Chondrocyte (in vitro differentiated cells): ENCODE measurements at regions not wholly inside any gene's neighbourhood (a gene's known extent, or its start where the extent isn't known, plus 50 kb on each side); places are given as distances from the start of the nearest gene placed in this dataset.

Experiments
- DNase-seq: peaks from one replicate; pipeline ENCODE4 v3.0.0; 2021; ENCODE audit warnings: mixed read lengths, low spot score
- H3K27ac Mint-ChIP-seq: one replicate; pipeline ENCODE4 v1.8.0; 2021; ENCODE audit warnings: mild to moderate bottlenecking, moderate library complexity, mixed read lengths; ENCODE audit not compliant: unreplicated experiment
- H3K27me3 Mint-ChIP-seq: 2 replicates; pipeline ENCODE4 v1.8.0; 2021; ENCODE audit warnings: low read depth, mixed read lengths
- H3K36me3 Mint-ChIP-seq: 2 replicates; pipeline ENCODE4 v1.8.0; 2021; ENCODE audit warnings: low read depth, mixed read lengths
- H3K4me1 Mint-ChIP-seq: 2 replicates; pipeline ENCODE4 v1.8.0; 2021; ENCODE audit warnings: low read depth, mild to moderate bottlenecking, mixed read lengths
- H3K4me3 Mint-ChIP-seq: one replicate; pipeline ENCODE4 v1.8.0; 2021; ENCODE audit warnings: mild to moderate bottlenecking, moderate library complexity, mixed read lengths; ENCODE audit not compliant: unreplicated experiment
- H3K9me3 Mint-ChIP-seq: 2 replicates; pipeline ENCODE4 v1.8.0; 2021; ENCODE audit warnings: low read depth, mixed read lengths
- CTCF ChIP-seq: fragments of 200-600 bp; sonication (generic); IDR thresholded peaks from 2 replicates; pipeline ENCODE4 v1.5.0; 2021; ENCODE audit warnings: antibody characterized with exemption, mild to moderate bottlenecking, moderate library complexity

DNA sequence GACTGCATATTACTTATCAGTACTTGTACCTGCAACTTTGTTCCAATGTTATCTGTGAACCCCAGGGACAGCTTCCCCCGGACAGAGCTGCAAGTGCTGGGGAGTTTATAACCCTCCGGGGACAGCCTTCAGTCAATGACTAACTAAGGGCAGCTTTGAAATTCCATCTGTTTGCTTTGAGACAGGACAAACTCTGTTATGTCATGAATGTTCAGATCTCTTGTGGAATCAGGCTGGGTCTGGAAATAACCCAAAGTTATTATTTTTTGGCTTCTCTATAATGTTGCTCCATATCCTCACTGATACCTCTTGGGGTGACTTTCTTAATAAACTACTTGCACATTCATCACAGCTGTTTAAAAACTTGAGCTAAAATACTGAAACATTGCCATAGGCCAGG is 617.5 kb upstream of the TLE4 start:
- no peak overlapping the region for H3K4me3 Mint-ChIP-seq

DNA sequence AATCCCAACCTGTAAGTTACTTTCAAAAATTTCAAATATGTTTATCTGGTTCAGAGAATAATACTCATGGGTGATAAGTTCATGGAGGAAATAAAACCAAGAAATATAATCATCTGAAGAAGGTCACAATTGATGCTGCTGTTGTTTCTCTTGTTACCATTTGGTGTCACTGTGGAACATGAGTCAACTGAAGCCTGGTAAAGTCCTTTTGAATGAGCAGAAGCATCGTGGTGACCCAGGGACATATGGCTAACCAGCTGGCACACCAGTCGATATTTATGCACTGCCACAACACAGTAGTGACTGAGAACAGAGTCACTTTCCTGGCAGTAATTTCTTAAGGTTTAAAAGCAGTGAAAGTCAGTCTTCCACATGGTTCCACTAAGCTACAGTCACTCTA is 612.9 kb upstream of the TLE4 start:
- H3K27me3 Mint-ChIP-seq = no peaks in the 10 kb centered on the region
- peak; percentile 40 for TF ChIP-seq CTCF
- H3K4me1 Mint-ChIP-seq = peaks cover 10% of the 10 kb centered on the region
- DNase-seq = no peak
- no peaks in the 10 kb centered on the region for H3K36me3 Mint-ChIP-seq
- H3K9me3 Mint-ChIP-seq = peaks cover 17% of the 10 kb centered on the region
- H3K27ac Mint-ChIP-seq = no peak overlapping the region
- H3K4me3 Mint-ChIP-seq = no peak overlapping the region

More for the DNA sequence above, 617.5 kb upstream of the TLE4 start:
- no peak for DNase-seq
- Mint-ChIP-seq H3K36me3 (peaks cover 2% of the 10 kb centered on the region), H3K4me1 (peaks cover 24% of the 10 kb centered on the region), H3K27me3 (no peaks in the 10 kb centered on the region), H3K9me3 (peaks cover 13% of the 10 kb centered on the region), H3K27ac (no peak overlapping the region)
- TF ChIP-seq CTCF = no peak

DNA sequence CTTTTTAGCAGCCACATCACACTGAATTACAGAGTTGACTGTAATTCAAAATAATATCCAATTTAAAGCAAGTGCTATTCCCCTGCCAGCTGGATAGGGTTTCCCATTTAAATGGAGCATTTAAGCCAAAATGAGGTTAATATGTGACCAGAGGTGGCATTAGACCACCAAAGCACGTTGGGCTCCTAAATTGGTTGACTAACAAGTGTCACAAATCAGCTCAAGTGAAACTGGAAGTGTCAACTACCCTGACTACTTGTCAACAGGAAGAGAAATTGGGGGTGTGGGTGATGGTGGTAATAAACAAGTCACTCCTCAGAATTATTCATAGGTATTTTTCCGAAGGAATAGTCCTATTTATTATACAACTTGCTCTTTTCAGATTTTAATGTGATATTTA is 609.6 kb upstream of the TLE4 start:
- no peaks in the 10 kb centered on the region for H3K27me3 Mint-ChIP-seq
- H3K4me1 Mint-ChIP-seq = no peaks in the 10 kb centered on the region
- H3K27ac Mint-ChIP-seq = no peak overlapping the region
- H3K4me3 Mint-ChIP-seq = no peak overlapping the region
- no peak for DNase-seq
- H3K36me3 Mint-ChIP-seq = no peaks in the 10 kb centered on the region
- H3K9me3 Mint-ChIP-seq = peaks cover 17% of the 10 kb centered on the region
- TF ChIP-seq CTCF = no peak

DNA sequence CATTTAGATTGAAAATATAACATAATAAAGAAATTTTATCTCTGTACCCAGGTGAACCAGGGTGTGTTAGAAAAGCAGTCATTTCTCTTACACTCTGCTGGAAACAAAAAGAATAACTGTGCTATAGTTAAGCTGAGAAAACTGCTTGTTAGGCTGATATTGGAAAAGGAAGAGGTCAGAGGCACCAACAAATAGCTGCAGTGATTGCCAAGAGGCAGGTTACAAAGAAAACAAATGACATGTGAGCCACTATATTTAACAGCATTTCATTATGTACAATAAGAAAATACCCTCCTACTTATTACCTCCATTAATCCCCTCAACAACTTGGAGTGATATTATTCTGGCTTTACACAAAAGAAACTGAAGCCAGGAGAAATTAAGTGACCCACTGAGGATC is 607.9 kb upstream of the TLE4 start:
- no peak for TF ChIP-seq CTCF
- no peaks in the 10 kb centered on the region for H3K4me1 Mint-ChIP-seq
- peaks cover 11% of the 10 kb centered on the region for H3K9me3 Mint-ChIP-seq
- DNase-seq = no peak
- no peaks in the 10 kb centered on the region for H3K36me3 Mint-ChIP-seq
- no peaks in the 10 kb centered on the region for H3K27me3 Mint-ChIP-seq
- H3K27ac Mint-ChIP-seq = no peak overlapping the region
- no peak overlapping the region for H3K4me3 Mint-ChIP-seq

DNA sequence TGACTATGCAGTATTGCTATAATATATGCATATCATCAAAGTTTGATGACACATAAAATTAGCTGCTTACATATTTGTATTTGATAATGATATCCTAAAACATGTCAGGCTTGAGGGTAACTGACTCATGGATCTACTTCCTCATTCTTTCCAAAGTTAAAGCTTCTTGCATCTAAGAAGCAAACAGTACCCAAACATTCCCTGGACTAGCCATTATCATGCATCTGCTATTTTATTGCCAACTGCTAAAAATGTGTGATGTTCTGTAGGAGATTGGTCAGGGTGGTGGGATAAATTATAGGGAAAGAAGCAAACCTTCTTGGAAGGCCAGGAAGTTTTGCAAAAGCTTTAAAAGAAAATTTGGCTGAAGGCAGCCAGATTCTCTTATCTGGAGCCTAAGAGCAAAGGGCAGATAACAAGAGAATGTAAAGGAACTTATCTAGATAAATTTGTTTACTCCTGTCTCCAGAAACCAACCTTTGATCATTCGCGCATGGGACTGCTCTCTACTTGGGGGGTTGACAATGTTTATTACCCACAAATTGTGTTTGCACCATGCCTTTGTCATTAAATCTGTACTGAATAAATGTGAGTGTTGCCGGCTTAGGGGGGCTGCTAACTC is 604.1 kb upstream of the TLE4 start:
- no peaks in the 10 kb centered on the region for H3K36me3 Mint-ChIP-seq
- H3K4me3 Mint-ChIP-seq = no peak overlapping the region
- no peak for TF ChIP-seq CTCF
- H3K9me3 Mint-ChIP-seq = no peaks in the 10 kb centered on the region
- H3K27me3 Mint-ChIP-seq = no peaks in the 10 kb centered on the region
- H3K27ac Mint-ChIP-seq = no peak overlapping the region
- H3K4me1 Mint-ChIP-seq = no peaks in the 10 kb centered on the region
- no peak for DNase-seq
